ENCODE measurements at regions not wholly inside any gene's neighbourhood (a gene's known extent, or its start where the extent isn't known, plus 50 kb on each side); places are given as distances from the start of the nearest gene placed in this dataset.

DNA sequence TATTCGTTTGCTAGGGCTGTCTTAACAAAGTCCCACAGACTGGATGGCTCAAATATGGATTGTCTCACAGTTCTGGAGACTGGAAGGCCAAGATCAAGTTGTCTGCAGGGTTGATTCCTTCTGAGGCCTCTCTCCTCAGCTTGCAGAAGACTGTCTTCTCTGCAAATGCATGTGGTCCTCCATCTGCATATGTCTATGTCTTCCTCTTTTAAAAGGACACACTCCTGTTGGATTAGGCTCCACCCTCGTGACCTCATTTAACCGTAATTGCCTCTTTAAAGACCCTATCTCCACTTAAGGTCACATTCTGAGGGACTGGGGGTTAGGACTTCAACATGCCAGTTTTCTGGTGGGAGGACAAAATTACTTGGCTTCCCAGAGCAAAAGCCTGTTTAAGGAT lies 123.3 kb downstream of the SLC38A6 start:
- TF ChIP-seq, protein P1, sequence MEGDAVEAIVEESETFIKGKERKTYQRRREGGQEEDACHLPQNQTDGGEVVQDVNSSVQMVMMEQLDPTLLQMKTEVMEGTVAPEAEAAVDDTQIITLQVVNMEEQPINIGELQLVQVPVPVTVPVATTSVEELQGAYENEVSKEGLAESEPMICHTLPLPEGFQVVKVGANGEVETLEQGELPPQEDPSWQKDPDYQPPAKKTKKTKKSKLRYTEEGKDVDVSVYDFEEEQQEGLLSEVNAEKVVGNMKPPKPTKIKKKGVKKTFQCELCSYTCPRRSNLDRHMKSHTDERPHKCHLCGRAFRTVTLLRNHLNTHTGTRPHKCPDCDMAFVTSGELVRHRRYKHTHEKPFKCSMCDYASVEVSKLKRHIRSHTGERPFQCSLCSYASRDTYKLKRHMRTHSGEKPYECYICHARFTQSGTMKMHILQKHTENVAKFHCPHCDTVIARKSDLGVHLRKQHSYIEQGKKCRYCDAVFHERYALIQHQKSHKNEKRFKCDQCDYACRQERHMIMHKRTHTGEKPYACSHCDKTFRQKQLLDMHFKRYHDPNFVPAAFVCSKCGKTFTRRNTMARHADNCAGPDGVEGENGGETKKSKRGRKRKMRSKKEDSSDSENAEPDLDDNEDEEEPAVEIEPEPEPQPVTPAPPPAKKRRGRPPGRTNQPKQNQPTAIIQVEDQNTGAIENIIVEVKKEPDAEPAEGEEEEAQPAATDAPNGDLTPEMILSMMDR (IDR thresholded peaks at IDR 0.05) = no peak
- TF ChIP-seq POLR2AphosphoS5 (IDR thresholded peaks at IDR 0.05) = no peak
